Transverse colon (tissue), 4 donors: ENCODE measurements at regions not wholly inside any gene's neighbourhood (a gene's known extent, or its start where the extent isn't known, plus 50 kb on each side); places are given as distances from the start of the nearest gene placed in this dataset.

ENCODE experiments used
- CTCF ChIP-seq, 5 experiments: fragments of 200-600 bp in 3 of 5; fragments of 450-650 bp in 2 of 5; sonication (generic) in 3 of 5; IDR thresholded peaks; 1 replicate in 2 of 5; 2 replicates in 3 of 5; pipeline ENCODE4 v1.5.1; 2016 to 2017; ENCODE audit warnings: antibody characterized with exemption in 5 of 5, inconsistent platforms in 3 of 5, mild to moderate bottlenecking in 2 of 5, moderate library complexity in 1 of 5
- EP300 ChIP-seq: sonication (generic); formaldehyde crosslinking; IDR thresholded peaks from one replicate; pipeline ENCODE4 v1.6.1; 2017; ENCODE audit warnings: antibody characterized with exemption, low read depth
- POLR2A ChIP-seq: fragments of 450-650 bp; IDR thresholded peaks from one replicate; pipeline ENCODE4 v1.6.1; 2016; ENCODE audit warnings: antibody characterized with exemption, mild to moderate bottlenecking, moderate library complexity
- POLR2AphosphoS5 ChIP-seq, 3 donors: sonication (generic); formaldehyde crosslinking; IDR thresholded peaks; one replicate each; pipeline ENCODE4 v1.6.1; 2016; ENCODE audit warnings: antibody characterized with exemption in 3 of 3

GRCh38 chr10:108250936-108251620, 1086.6 kb upstream of the SORCS1 start:
- no peak for TF ChIP-seq CTCF (IDR thresholded peaks at IDR 0.05)
- TF ChIP-seq EP300: no peak
- TF ChIP-seq POLR2AphosphoS5 (IDR thresholded peaks at IDR 0.05): no peak
- no peak for TF ChIP-seq POLR2A
